Globus pallidus (tissue), 1 donor: ENCODE measurements at regions not wholly inside any gene's neighbourhood (a gene's known extent, or its start where the extent isn't known, plus 50 kb on each side); places are given as distances from the start of the nearest gene placed in this dataset.
A peak's percentile ranks its signal among the peaks of the same experiment; 100 is the strongest.
"Not testable (repeated sequence)": the region's sequence is repeated elsewhere in the genome, so short reads cannot be mapped to it uniquely, and the experiment has no call there.

Experiments
- DNase-seq: peaks from one replicate; pipeline ENCODE4 v3.0.0-alpha.2; 2015; ENCODE audit warnings: low spot score

GRCh38 chr5:87786471-87786870 is 373.7 kb upstream of the CCNH start:
- no peak for DNase-seq

- no peak for DNase-seq
These were observed 373.0 kb upstream of the CCNH start for GRCh38 chr5:87785554-87786335.

- DNase-seq = no peak
These were observed 372.3 kb upstream of the CCNH start for GRCh38 chr5:87784879-87785495.

- no peak for DNase-seq
These were observed 371.6 kb upstream of the CCNH start for GRCh38 chr5:87784311-87784710.

GRCh38 chr5:87782916-87783315 is 370.2 kb upstream of the CCNH start:
- no peak for DNase-seq

- no peak for DNase-seq
These were observed 369.2 kb upstream of the CCNH start for GRCh38 chr5:87781976-87782375.

GRCh38 chr5:87780831-87781760 is 368.4 kb upstream of the CCNH start:
- DNase-seq = peak; percentile 96

- DNase-seq = no peak
These were observed 366.1 kb upstream of the CCNH start for GRCh38 chr5:87778876-87779275.

- DNase-seq = no peak
These were observed 365.1 kb upstream of the CCNH start for GRCh38 chr5:87777877-87778276.

- no peak for DNase-seq
These were observed 364.1 kb upstream of the CCNH start for GRCh38 chr5:87776785-87777184.

GRCh38 chr5:87776302-87776701 is 363.6 kb upstream of the CCNH start:
- not testable (repeated sequence) for DNase-seq

- DNase-seq = no peak
These were observed 362.5 kb upstream of the CCNH start for GRCh38 chr5:87775228-87775627.

GRCh38 chr5:87774804-87775203 is 362.1 kb upstream of the CCNH start:
- no peak for DNase-seq

- peak; percentile 71 for DNase-seq
These were observed 357.9 kb upstream of the CCNH start for GRCh38 chr5:87770601-87771121.

GRCh38 chr5:87770016-87770570 is 357.4 kb upstream of the CCNH start:
- no peak for DNase-seq

- no peak for DNase-seq
These were observed 356.4 kb upstream of the CCNH start for GRCh38 chr5:87769157-87769556.

- no peak for DNase-seq
These were observed 355.5 kb upstream of the CCNH start for GRCh38 chr5:87768190-87768589.

GRCh38 chr5:87765009-87765408 is 352.3 kb upstream of the CCNH start:
- no peak for DNase-seq

GRCh38 chr5:87762631-87763030 is 349.9 kb upstream of the CCNH start:
- no peak for DNase-seq

GRCh38 chr5:87756951-87757350 is 344.2 kb upstream of the CCNH start:
- DNase-seq = no peak

- no peak for DNase-seq
These were observed 342.6 kb upstream of the CCNH start for GRCh38 chr5:87755360-87755759.
